H1 (cell line): ENCODE measurements at regions not wholly inside any gene's neighbourhood (a gene's known extent, or its start where the extent isn't known, plus 50 kb on each side); places are given as distances from the start of the nearest gene placed in this dataset.

ENCODE experiments used
- ATF3 ChIP-seq: IDR thresholded peaks from 2 replicates; pipeline ENCODE4 v1.6.1; 2011; ENCODE audit warnings: low read depth, mild to moderate bottlenecking, low read length; ENCODE audit not compliant: insufficient read depth
- BCL11A ChIP-seq, 2 experiments: IDR thresholded peaks; one replicate each; pipeline ENCODE4 v1.6.1; 2011; ENCODE audit warnings: low read depth in 2 of 2, low read length in 2 of 2, mild to moderate bottlenecking in 2 of 2
- CTCF ChIP-seq, 3 experiments: IDR thresholded peaks; 1 replicate in 2 of 3; 2 replicates in 1 of 3; pipeline versions ENCODE4 v1.5.1 to v1.6.1; 2011; ENCODE audit warnings: low read length in 3 of 3, mild to moderate bottlenecking in 3 of 3, inconsistent platforms in 2 of 3, low read depth in 1 of 3, moderate library complexity in 1 of 3; ENCODE audit not compliant: insufficient read depth in 1 of 3; ENCODE audit errors: control extremely low read depth in 1 of 3
- EGR1 ChIP-seq: IDR thresholded peaks from 2 replicates; pipeline ENCODE4 v1.6.1; 2011; ENCODE audit warnings: low read depth, low read length, borderline replicate concordance
- HDAC2 ChIP-seq, 2 experiments: fragments of 300-600 bp in 1 of 2; sonication (generic) in 1 of 2; IDR thresholded peaks; 2 replicates each; pipeline ENCODE4 v1.6.1; 2011 to 2012; ENCODE audit warnings: low read depth in 2 of 2, low read length in 2 of 2, mild to moderate bottlenecking in 2 of 2, moderate library complexity in 2 of 2, borderline replicate concordance in 1 of 2, inconsistent platforms in 1 of 2
- MAX ChIP-seq: IDR thresholded peaks from 2 replicates; pipeline ENCODE4 v1.6.1; 2012; ENCODE audit warnings: inconsistent platforms
- RBBP5 ChIP-seq: IDR thresholded peaks from 2 replicates; pipeline ENCODE4 v1.7.1; 2012; ENCODE audit warnings: low read depth, mild to moderate bottlenecking, inconsistent platforms, low read length, moderate library complexity, borderline replicate concordance

- no peak for TF ChIP-seq ATF3
- TF ChIP-seq MAX, result no peak
- TF ChIP-seq RBBP5, result no peak
- TF ChIP-seq EGR1, result no peak
- TF ChIP-seq BCL11A (IDR thresholded peaks at IDR 0.05; ENCODE audit: low read depth in 2 of 2, low read length in 2 of 2), result no peak
- no peak for TF ChIP-seq HDAC2 (IDR thresholded peaks at IDR 0.05; ENCODE audit: borderline replicate concordance in 1 of 2, low read depth in 2 of 2, low read length in 2 of 2)
- no peak for TF ChIP-seq CTCF (IDR thresholded peaks at IDR 0.05; ENCODE audit: control extremely low read depth in 1 of 3, insufficient read depth in 1 of 3, low read depth in 1 of 3, low read length in 3 of 3)
These were observed 292.4 kb upstream of the SP4 start (continued) for GRCh38 chr7:21135437-21135836.
